HK-2 (cell line): ENCODE measurements at regions not wholly inside any gene's neighbourhood (a gene's known extent, or its start where the extent isn't known, plus 50 kb on each side); places are given as distances from the start of the nearest gene placed in this dataset.
"Not testable (repeated sequence)": the region's sequence is repeated elsewhere in the genome, so short reads cannot be mapped to it uniquely, and the experiment has no call there.

ENCODE experiments used
- DNase-seq: peaks from one replicate; pipeline ENCODE4 v3.0.0-alpha.2; 2018; ENCODE audit not compliant: unreplicated experiment

DNA sequence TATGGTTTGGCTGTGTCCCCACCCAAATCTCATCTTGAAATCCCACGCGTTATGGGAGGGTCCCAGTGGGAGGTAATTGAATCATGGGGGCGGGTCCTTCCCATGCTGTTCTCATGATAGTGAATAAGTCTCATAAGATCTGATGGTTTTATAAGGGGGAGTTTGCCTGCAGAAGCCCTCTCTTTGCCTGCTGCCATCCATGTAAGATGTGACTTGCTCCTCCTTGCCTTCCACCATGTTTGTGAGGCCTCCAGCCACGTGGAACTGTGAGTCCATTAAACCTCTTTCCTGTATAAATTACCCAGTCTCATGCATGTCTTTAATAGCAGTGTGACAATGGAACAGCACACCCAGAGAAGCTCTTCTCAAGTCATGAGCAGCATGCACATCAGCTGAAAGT, 119.1 kb upstream of the CARD11 start:
- DNase-seq = not testable (repeated sequence)

DNA sequence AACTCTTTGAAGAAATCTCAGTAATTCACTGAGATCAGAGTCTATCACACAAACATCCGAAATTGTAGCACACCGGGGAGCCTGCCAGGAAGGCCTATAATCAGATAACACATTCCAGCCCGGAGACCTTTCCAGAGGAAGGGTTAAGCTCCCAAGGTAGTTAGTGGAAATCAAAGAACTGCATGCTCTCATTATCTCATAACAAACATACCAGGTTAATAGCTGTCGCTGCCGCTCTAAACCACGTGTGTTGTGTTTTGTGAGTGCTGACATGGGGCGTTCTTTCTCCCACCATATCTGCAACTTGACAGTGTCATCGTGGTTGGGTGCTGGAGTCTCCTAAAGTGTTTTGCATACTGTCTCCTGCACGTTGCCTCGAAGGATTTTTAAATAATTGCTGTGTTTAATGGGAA, 120.7 kb upstream of the CARD11 start:
- no peak for DNase-seq

GRCh38 chr7:3165681-3166580, 122.3 kb upstream of the CARD11 start:
- DNase-seq = no peak

GRCh38 chr7:3167551-3167950, 123.9 kb upstream of the CARD11 start:
- no peak for DNase-seq

GRCh38 chr7:3168370-3168769, 124.7 kb upstream of the CARD11 start:
- no peak for DNase-seq

DNA sequence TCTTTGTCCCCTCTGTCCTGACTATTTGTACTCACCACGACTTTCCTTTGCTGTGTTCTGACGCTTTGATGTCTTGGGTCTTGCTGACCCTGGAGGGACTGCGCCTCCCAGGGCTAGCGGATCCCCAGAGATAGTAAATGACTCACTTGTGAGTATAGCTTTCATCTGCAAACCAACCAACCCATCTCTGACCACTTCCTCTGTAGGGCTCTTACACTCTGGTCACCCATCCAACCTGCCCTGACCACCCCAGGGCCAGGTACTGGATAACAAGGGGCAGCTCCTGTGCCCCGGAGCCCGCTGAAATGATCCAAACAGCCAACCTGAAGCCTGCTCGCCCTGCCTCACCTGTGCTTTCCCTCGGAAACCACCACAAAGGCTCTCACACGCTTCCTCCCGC, 125.2 kb upstream of the CARD11 start:
- DNase-seq = peak; percentile 20

DNA sequence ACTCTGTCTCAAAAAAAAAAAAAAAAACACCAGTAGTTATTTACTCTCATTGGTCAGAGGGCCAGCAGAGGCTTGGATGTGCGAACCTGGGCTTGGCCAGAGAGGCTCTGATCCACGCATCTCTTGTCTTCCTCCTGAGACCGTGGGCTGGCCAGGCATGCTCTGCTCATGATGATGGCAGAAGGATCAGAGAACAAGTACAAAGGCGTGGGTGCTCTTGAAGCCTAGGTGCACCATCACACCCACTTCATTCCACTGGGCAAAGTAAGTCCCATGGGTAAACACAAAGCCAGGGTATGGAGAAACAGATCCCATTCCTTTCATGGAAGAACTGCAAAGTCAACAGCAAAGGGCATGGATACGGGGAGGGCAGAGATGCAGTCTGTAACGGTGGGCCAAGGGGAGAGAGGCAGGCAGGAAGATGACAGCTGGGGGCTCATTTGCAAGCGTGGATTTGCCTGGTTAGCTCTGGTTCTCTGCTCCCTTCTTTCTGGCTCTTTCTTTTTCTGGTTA, 128.2 kb upstream of the SDK1 start:
- no peak for DNase-seq

DNA sequence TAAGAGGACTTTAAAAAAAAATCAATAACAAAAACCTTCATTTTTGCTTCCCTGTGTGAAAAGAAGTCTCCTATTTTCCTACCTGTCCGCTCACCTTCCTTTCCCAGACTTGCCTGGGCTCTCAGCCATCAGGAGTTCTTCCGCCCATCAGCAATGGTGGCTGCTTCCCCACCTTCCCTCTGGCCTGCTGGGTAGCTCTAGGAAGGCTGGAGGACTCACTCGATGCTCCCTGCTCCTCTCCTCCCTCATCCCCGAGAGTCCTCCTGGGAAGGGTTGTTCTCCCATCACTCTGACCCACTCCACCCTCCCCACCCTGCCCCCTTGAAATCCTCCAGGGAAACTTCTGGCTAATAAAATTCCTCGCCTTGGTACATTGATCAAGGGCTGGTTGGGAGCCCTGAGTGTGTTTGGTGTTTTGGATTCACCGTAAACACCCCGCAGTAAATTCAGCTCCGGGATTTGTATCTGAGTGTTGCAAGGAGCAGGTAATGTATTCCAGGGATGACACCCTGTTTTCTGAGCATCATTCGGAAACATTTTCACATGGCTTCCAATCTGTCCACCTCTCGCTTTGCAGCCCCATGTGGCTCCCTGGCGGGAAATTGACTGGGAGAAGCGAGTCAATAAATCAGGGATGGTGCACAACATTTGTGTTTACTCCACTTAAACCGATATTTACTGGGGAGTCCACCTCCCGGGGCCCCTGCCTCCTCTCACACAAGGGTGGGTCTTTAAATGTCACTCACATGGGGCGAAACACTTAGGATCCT, 126.4 kb upstream of the SDK1 start:
- DNase-seq = no peak

- DNase-seq = no peak
Observed at GRCh38 chr7:3175285-3175902, 125.7 kb upstream of the SDK1 start.

DNA sequence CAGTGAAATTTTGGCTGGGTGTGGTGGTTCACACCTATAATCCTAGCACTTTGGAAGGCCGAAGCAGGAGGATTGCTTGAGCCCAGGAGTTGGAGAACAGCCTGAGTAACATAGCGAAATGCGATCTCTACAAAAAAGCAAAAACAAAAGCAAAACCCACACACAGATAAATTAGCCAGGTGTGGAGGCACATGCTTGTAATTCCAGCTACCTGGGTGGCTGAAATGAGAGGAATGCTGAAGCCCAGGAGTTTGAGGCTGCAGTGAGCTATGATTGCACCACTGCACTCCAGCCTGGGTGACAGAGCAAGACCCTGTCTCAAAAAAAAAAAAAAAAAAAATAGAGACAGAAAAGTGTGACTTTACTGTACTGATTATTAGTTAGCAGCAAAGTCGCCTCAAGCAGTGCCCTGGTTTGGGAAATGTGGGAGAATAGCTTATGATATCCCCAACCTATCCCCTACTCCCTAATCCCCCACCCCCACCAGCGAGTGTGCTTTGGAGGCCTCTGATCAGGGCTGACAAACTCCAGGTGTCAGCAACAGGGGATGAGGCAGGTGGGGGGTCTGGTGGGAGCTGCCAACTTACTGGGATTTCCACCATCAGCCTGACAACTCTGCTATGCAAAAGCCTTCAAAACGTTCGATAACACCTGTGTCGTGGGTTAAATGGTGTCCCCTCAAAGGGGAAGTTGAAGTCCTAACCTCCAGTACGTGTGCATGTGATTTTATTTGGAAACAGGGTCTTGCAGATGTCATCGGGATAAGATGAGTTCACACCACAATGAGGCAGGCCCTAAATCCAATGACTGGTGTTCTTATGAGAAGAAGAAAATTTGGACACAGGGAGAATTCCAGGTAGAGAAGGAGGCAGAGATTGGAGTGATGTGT, 124.7 kb upstream of the SDK1 start:
- DNase-seq = no peak

GRCh38 chr7:3177271-3177670, 123.8 kb upstream of the SDK1 start:
- no peak for DNase-seq

DNA sequence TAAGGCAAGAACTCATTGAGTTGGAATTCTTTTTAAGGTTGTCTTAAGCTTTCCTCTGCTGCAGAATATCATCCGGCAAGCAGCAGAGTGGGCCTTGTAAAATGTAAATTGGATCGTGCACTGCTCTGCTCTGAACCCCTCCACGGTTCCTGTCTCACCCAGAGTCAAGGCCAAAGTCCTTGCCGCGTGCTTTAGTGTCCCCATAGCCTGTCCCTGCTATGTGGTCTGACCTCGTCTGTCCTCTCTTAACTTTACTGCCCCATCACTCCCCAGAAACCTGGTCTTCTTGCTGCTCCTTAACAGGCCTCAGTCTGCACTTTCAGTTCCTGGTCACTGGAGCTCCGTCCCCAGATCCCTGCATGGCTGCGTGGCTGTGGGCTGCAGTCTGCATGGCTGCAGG, 121.6 kb upstream of the SDK1 start:
- no peak for DNase-seq

- DNase-seq = no peak
Observed at GRCh38 chr7:3180604-3181003, 120.4 kb upstream of the SDK1 start.

- not testable (repeated sequence) for DNase-seq
Observed at GRCh38 chr7:3182055-3182454, 119.0 kb upstream of the SDK1 start.

GRCh38 chr7:3187444-3188040, 113.5 kb upstream of the SDK1 start:
- no peak for DNase-seq

DNA sequence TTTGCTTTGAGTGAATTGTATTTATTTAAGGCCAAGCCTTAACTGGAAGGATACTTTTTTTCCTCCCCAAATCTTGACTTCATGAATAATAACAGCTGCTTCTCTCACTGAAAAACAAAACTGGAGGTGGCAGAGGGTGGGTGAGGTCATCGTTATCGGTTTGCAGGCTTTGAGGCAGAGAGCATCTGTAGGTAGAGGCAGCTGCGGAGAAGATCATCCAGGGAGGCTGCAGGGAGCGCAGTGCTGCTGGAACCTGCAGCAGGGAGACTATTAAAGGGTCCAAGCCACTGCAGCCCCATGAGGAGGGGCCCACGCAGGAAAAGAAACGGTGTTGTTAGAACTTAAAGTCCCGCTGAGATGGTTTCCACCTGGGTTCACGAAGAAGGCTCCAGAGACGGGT, 112.1 kb upstream of the SDK1 start:
- DNase-seq = no peak

- no peak for DNase-seq
Observed at GRCh38 chr7:3191548-3191947, 109.5 kb upstream of the SDK1 start.

DNA sequence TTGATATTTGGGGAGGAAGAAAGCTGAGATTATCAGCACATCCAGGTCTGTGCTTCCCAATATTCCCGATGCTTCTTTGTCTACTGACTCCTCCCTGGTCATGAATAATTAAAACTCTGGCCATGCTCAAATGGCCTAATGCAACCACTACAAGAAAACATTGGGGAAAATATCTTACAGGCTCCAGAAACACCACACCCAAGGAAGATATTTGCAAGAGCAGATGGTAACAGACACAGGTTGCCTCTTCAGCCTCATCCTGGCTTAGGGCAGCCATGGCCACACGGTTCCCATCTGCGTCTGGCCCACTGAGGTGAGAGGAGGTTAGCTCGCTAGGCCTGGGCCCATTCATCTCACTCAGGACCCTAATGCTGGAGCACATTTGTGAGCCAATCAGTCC, 108.4 kb upstream of the SDK1 start:
- no peak for DNase-seq

GRCh38 chr7:3193379-3194120, 107.5 kb upstream of the SDK1 start:
- no peak for DNase-seq

DNA sequence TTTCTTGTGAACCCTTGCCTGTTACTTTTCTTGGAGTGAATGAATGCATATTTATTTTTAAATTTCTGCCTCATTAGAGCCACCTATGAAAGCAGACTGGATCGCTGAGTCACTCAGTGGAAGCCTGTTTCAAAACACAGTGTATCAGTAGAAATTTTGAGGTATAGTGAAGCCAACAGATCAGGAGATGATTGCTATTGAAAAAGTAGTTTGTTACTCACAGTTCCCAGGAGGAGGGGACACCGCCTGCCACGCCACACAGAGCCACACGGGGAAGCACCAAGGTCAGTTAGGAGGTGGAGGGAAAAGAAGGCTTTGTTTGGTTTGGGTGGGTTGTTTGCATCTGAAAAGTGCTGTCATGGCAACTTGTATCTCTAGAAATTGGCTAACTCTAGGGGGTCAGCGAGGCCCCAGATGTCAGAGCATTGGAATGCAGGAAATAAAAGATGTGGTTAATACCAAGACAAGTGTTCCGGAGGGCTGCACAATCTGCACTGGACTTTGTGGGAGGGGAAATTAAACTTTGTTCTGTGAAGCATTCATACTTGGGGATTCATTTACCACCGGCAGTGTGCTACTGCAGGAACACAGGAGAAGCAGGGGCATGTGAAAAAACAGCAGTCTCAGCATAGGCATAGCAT, 106.4 kb upstream of the SDK1 start:
- peak; percentile 83 for DNase-seq
